ENCODE measurements at regions not wholly inside any gene's neighbourhood (a gene's known extent, or its start where the extent isn't known, plus 50 kb on each side); places are given as distances from the start of the nearest gene placed in this dataset.
"Not testable (repeated sequence)": the region's sequence is repeated elsewhere in the genome, so short reads cannot be mapped to it uniquely, and the experiment has no call there.

GRCh38 chr2:87396551-87397265 is 351.2 kb upstream of the PLGLB2 start:
- H3K27me3 ChIP-seq (ENCODE audit: control insufficient read depth in 5 of 5, insufficient read depth in 4 of 5, low read length in 5 of 5); H3K36me3 ChIP-seq (ENCODE audit: control insufficient read depth in 5 of 5, insufficient read depth in 5 of 5, low read length in 5 of 5); H3K9me3 ChIP-seq (ENCODE audit: control insufficient read depth in 5 of 5, low read length in 5 of 5); H3K4me1 ChIP-seq (ENCODE audit: control insufficient read depth in 5 of 5, insufficient read depth in 5 of 5, low read length in 5 of 5); H3K4me3 ChIP-seq (ENCODE audit: low read depth in 1 of 5, low read length in 5 of 5); H3K27ac ChIP-seq (ENCODE audit: low read depth, low read length); H3K9ac ChIP-seq (ENCODE audit: low read length in 5 of 5): not testable (repeated sequence)

- not testable (repeated sequence) for H3K27ac ChIP-seq (ENCODE audit: low read depth, low read length); H3K9ac ChIP-seq (ENCODE audit: low read length in 5 of 5); H3K4me1 ChIP-seq (ENCODE audit: control insufficient read depth in 5 of 5, insufficient read depth in 5 of 5, low read length in 5 of 5); H3K4me3 ChIP-seq (ENCODE audit: low read depth in 1 of 5, low read length in 5 of 5); H3K9me3 ChIP-seq (ENCODE audit: control insufficient read depth in 5 of 5, low read length in 5 of 5); H3K36me3 ChIP-seq (ENCODE audit: control insufficient read depth in 5 of 5, insufficient read depth in 5 of 5, low read length in 5 of 5); H3K27me3 ChIP-seq (ENCODE audit: control insufficient read depth in 5 of 5, insufficient read depth in 4 of 5, low read length in 5 of 5)
Measured at GRCh38 chr2:87397276-87398065, 350.4 kb upstream of the PLGLB2 start.

- H3K27me3 ChIP-seq (ENCODE audit: control insufficient read depth in 5 of 5, insufficient read depth in 4 of 5, low read length in 5 of 5); H3K36me3 ChIP-seq (ENCODE audit: control insufficient read depth in 5 of 5, insufficient read depth in 5 of 5, low read length in 5 of 5); H3K9ac ChIP-seq (ENCODE audit: low read length in 5 of 5); H3K9me3 ChIP-seq (ENCODE audit: control insufficient read depth in 5 of 5, low read length in 5 of 5); H3K4me1 ChIP-seq (ENCODE audit: control insufficient read depth in 5 of 5, insufficient read depth in 5 of 5, low read length in 5 of 5); H3K27ac ChIP-seq (ENCODE audit: low read depth, low read length); H3K4me3 ChIP-seq (ENCODE audit: low read depth in 1 of 5, low read length in 5 of 5): not testable (repeated sequence)
Measured at GRCh38 chr2:87398567-87399305, 349.2 kb upstream of the PLGLB2 start.

- H3K4me3 ChIP-seq (ENCODE audit: low read depth in 1 of 5, low read length in 5 of 5), result no peak overlapping the region
- no peaks in the 10 kb centered on the region for H3K4me1 ChIP-seq (ENCODE audit: control insufficient read depth in 5 of 5, insufficient read depth in 5 of 5, low read length in 5 of 5)
- H3K36me3 ChIP-seq (ENCODE audit: control insufficient read depth in 5 of 5, insufficient read depth in 5 of 5, low read length in 5 of 5), result no peaks in the 10 kb centered on the region
- no peak overlapping the region for H3K9ac ChIP-seq (ENCODE audit: low read length in 5 of 5)
- H3K9me3 ChIP-seq (ENCODE audit: control insufficient read depth in 5 of 5, low read length in 5 of 5), result peaks cover 0 to 2% (median 0%) of the 10 kb centered on the region in 5 donors
- H3K27me3 ChIP-seq (ENCODE audit: control insufficient read depth in 5 of 5, insufficient read depth in 4 of 5, low read length in 5 of 5), result no peaks in the 10 kb centered on the region
- H3K27ac ChIP-seq (ENCODE audit: low read depth, low read length), result no peak overlapping the region
Measured at GRCh38 chr2:87401726-87402345, 346.1 kb upstream of the PLGLB2 start.

GRCh38 chr2:87403893-87404175 is 344.1 kb upstream of the PLGLB2 start:
- no peak overlapping the region for H3K9ac ChIP-seq (ENCODE audit: low read length in 5 of 5)
- no peak overlapping the region for H3K27ac ChIP-seq (ENCODE audit: low read depth, low read length)

GRCh38 chr2:87404411-87405255 is 343.3 kb upstream of the PLGLB2 start:
- H3K9ac ChIP-seq (ENCODE audit: low read length in 5 of 5); H3K36me3 ChIP-seq (ENCODE audit: control insufficient read depth in 5 of 5, insufficient read depth in 5 of 5, low read length in 5 of 5); H3K4me1 ChIP-seq (ENCODE audit: control insufficient read depth in 5 of 5, insufficient read depth in 5 of 5, low read length in 5 of 5); H3K27ac ChIP-seq (ENCODE audit: low read depth, low read length); H3K4me3 ChIP-seq (ENCODE audit: low read depth in 1 of 5, low read length in 5 of 5); H3K9me3 ChIP-seq (ENCODE audit: control insufficient read depth in 5 of 5, low read length in 5 of 5); H3K27me3 ChIP-seq (ENCODE audit: control insufficient read depth in 5 of 5, insufficient read depth in 4 of 5, low read length in 5 of 5): not testable (repeated sequence)

More at GRCh38 chr2:87403893-87404175, 344.1 kb upstream of the PLGLB2 start:
- Histone ChIP-seq H3K27me3 (ENCODE audit: control insufficient read depth in 5 of 5, insufficient read depth in 4 of 5, low read length in 5 of 5) (no peaks in the 10 kb centered on the region), H3K4me3 (ENCODE audit: low read depth in 1 of 5, low read length in 5 of 5) (no peak overlapping the region), H3K4me1 (ENCODE audit: control insufficient read depth in 5 of 5, insufficient read depth in 5 of 5, low read length in 5 of 5) (no peaks in the 10 kb centered on the region), H3K9me3 (ENCODE audit: control insufficient read depth in 5 of 5, low read length in 5 of 5) (peaks cover 0 to 2% (median 0%) of the 10 kb centered on the region in 5 donors), H3K36me3 (ENCODE audit: control insufficient read depth in 5 of 5, insufficient read depth in 5 of 5, low read length in 5 of 5) (no peaks in the 10 kb centered on the region)

GRCh38 chr2:87405531-87406216 is 342.2 kb upstream of the PLGLB2 start:
- H3K27ac ChIP-seq (ENCODE audit: low read depth, low read length); H3K27me3 ChIP-seq (ENCODE audit: control insufficient read depth in 5 of 5, insufficient read depth in 4 of 5, low read length in 5 of 5); H3K9me3 ChIP-seq (ENCODE audit: control insufficient read depth in 5 of 5, low read length in 5 of 5); H3K9ac ChIP-seq (ENCODE audit: low read length in 5 of 5); H3K36me3 ChIP-seq (ENCODE audit: control insufficient read depth in 5 of 5, insufficient read depth in 5 of 5, low read length in 5 of 5); H3K4me1 ChIP-seq (ENCODE audit: control insufficient read depth in 5 of 5, insufficient read depth in 5 of 5, low read length in 5 of 5); H3K4me3 ChIP-seq (ENCODE audit: low read depth in 1 of 5, low read length in 5 of 5): not testable (repeated sequence)

- H3K9me3 ChIP-seq (ENCODE audit: control insufficient read depth in 5 of 5, low read length in 5 of 5); H3K27me3 ChIP-seq (ENCODE audit: control insufficient read depth in 5 of 5, insufficient read depth in 4 of 5, low read length in 5 of 5); H3K4me3 ChIP-seq (ENCODE audit: low read depth in 1 of 5, low read length in 5 of 5); H3K9ac ChIP-seq (ENCODE audit: low read length in 5 of 5); H3K4me1 ChIP-seq (ENCODE audit: control insufficient read depth in 5 of 5, insufficient read depth in 5 of 5, low read length in 5 of 5); H3K27ac ChIP-seq (ENCODE audit: low read depth, low read length); H3K36me3 ChIP-seq (ENCODE audit: control insufficient read depth in 5 of 5, insufficient read depth in 5 of 5, low read length in 5 of 5): not testable (repeated sequence)
Measured at GRCh38 chr2:87406406-87407175, 341.3 kb upstream of the PLGLB2 start.

- not testable (repeated sequence) for H3K9ac ChIP-seq (ENCODE audit: low read length in 5 of 5); H3K9me3 ChIP-seq (ENCODE audit: control insufficient read depth in 5 of 5, low read length in 5 of 5); H3K4me1 ChIP-seq (ENCODE audit: control insufficient read depth in 5 of 5, insufficient read depth in 5 of 5, low read length in 5 of 5); H3K36me3 ChIP-seq (ENCODE audit: control insufficient read depth in 5 of 5, insufficient read depth in 5 of 5, low read length in 5 of 5); H3K4me3 ChIP-seq (ENCODE audit: low read depth in 1 of 5, low read length in 5 of 5); H3K27me3 ChIP-seq (ENCODE audit: control insufficient read depth in 5 of 5, insufficient read depth in 4 of 5, low read length in 5 of 5); H3K27ac ChIP-seq (ENCODE audit: low read depth, low read length)
Measured at GRCh38 chr2:87409601-87410000, 338.3 kb upstream of the PLGLB2 start.

All from subcutaneous abdominal adipose tissue (tissue), 5 donors.